Choroid plexus epithelial cell (primary cell): ENCODE measurements at regions not wholly inside any gene's neighbourhood (a gene's known extent, or its start where the extent isn't known, plus 50 kb on each side); places are given as distances from the start of the nearest gene placed in this dataset.

Experiments used
- DNase-seq: peaks from one replicate; pipeline ENCODE4 v3.0.0-alpha.2; 2010; ENCODE audit warnings: low read depth
- H3K4me3 ChIP-seq: 2 replicates; pipeline ENCODE4 v1.5.1; 2011; ENCODE audit warnings: low read depth, mild to moderate bottlenecking, control low read depth, low read length, moderate library complexity
- TF ChIP-seq, protein P1 (sequence below): conservative IDR thresholded peaks from 2 replicates; pipeline ENCODE4 v1.5.1; 2011; ENCODE audit warnings: low read depth, mild to moderate bottlenecking, control low read depth, inconsistent platforms, low read length, moderate library complexity

DNA sequence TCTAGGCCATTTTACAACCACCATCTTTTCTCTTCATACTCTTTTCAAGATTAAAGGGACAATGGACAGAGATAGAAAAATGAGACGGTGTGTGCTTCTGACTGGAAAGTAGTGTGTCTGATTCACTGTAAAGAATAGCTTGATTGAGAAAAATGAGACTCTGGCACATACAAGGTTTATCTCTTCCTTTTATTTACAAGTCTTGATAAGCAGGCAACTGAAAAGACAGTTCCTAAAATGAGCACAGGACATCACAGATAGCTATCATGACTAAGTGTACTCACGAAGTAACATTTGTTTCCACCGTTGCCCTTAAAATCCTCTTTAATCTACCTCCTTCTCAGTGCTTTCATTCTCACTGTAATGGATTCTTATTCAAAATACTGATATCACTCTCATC is 383.0 kb downstream of the TBC1D32 start:
- TF ChIP-seq, protein P1, sequence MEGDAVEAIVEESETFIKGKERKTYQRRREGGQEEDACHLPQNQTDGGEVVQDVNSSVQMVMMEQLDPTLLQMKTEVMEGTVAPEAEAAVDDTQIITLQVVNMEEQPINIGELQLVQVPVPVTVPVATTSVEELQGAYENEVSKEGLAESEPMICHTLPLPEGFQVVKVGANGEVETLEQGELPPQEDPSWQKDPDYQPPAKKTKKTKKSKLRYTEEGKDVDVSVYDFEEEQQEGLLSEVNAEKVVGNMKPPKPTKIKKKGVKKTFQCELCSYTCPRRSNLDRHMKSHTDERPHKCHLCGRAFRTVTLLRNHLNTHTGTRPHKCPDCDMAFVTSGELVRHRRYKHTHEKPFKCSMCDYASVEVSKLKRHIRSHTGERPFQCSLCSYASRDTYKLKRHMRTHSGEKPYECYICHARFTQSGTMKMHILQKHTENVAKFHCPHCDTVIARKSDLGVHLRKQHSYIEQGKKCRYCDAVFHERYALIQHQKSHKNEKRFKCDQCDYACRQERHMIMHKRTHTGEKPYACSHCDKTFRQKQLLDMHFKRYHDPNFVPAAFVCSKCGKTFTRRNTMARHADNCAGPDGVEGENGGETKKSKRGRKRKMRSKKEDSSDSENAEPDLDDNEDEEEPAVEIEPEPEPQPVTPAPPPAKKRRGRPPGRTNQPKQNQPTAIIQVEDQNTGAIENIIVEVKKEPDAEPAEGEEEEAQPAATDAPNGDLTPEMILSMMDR: no peak

DNA sequence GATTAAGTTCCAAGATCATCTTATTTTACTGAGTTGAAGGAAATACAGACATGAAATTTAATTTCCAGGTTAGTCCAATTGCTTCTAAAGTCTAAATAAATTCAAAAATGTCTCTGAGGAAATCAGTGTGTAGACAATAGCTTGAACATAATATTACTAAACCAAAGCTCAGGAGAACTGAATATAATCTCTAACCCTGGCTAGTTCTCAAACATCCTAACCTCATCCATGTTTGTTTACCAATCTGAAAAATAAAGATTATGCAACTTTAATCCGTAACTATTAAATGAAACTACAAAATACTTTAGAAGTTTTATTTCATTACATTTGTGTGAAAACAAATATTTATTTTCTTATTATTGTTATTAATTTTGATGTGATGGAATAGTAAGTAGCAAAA is 387.2 kb downstream of the TBC1D32 start:
- DNase-seq: no peak
- TF ChIP-seq, protein P1: no peak
- H3K4me3 ChIP-seq: no peak overlapping the region

More for the DNA sequence above, 383.0 kb downstream of the TBC1D32 start:
- no peak overlapping the region for H3K4me3 ChIP-seq
- no peak for DNase-seq

DNA sequence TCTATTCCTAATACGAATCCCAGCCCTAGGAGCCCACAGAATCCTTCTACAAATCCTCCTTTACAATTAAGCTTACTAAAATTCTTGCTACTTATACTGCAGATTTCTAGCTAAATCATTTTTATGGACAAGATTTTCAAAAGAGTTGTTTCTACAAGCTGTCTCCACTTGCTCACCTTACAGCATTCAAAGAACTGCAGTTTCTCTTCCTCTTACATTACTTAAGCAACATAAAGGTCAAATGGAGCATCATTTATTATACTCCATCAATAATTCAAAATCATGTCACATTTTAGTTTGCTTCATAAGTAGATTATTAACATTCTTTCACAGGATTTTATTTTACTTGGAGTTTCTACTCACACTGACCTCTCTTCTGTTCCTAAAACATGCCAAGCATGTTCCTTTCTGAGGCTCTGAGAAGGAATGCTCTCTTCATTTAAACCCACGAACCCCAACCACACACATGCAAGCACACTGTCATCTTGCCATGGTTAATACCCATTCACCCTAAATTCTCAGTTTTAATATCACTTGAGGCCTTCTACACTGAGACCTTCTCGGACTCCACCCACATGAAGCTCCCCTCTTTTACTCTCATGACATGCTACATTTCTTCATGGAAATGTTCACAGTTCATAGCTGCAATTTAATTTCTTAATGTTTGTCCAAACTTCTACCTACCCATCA is 388.2 kb downstream of the TBC1D32 start:
- TF ChIP-seq, protein P1: no peak
- DNase-seq: no peak
- no peak overlapping the region for H3K4me3 ChIP-seq

DNA sequence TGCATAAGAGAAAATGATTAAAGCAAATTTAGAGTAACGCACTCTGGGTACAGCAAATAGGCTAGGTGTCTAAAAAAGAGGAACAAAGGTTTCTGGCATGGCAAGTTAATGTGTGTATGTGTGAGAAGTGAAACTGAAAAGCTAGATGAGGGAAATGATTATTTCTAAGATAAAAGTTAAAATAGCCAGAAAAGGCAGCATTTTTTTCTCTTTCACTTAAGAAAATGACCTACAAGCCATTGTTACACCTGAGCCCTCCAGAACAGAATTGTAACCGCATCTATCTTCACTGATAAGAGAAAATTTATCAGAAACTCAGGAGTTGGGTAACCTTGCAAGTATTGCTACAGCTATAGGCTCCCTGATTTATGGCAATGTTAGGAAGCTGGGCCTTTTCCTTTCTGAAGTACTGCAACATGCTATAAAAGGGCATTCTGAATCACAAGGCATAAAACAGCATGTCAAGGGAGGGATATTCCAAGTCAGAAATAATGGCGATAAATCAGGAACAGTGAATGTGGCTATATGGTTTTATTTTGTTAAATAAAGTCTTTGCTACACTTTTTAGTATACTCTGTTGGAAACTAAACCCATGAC is 395.3 kb downstream of the TBC1D32 start:
- H3K4me3 ChIP-seq: no peak overlapping the region
- no peak for DNase-seq
- TF ChIP-seq, protein P1: no peak

DNA sequence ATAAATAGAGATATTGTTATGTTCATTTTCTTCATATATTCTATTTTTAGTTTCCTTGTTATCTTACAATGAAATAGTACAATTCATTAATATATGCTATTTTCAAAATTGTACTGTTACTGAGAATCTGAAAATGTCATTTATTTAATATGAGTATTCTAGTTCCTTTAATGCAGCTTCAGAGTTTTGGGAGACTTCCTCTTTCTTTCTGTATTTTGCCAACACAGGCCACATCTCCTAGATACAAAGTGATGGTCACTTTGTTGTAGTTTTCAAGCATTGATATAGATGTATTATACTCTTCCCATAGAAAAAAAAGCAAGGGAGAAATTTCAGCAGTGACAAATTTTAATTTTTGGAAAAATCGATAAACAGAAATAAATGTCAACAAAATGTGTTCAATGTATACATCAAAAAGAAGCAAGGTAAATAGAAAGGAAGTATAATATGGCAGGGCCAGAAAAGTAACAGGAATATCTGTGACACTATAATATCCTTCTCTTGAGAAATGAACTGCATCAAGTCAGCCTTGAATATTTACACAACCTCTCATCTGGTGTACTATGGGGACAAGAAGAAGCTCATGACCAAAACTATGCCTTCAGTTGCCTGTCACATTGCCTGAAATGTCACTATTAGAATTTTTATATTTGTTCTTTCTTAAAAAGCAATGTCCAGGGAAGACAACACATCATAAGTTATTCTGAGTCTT is 396.0 kb downstream of the TBC1D32 start:
- H3K4me3 ChIP-seq: no peak overlapping the region
- TF ChIP-seq, protein P1: no peak
- no peak for DNase-seq

DNA sequence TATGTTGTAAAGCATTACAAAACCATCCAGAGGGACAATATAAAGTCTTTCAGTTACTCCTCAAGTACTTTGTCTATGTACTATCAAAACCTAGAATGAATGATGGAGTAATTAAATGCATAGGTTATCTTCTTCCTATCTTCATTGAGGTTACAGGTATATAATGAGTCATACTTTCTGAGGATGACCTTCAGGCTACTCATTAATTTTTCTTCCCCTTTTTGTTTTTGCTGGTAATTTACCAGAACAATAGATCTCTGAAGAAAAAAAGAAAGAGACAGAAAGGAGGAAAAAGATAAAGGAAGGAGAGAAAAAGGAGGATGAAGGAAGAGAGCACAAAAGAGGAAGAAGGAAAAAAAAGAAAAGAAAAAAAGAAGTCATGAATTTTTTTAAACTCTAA is 398.4 kb downstream of the TBC1D32 start:
- no peak for DNase-seq
- TF ChIP-seq, protein P1: no peak

More for the DNA sequence above, 398.4 kb downstream of the TBC1D32 start:
- no peak overlapping the region for H3K4me3 ChIP-seq
